Neural cell (in vitro differentiated cells): ENCODE measurements at regions not wholly inside any gene's neighbourhood (a gene's known extent, or its start where the extent isn't known, plus 50 kb on each side); places are given as distances from the start of the nearest gene placed in this dataset.

ENCODE experiments used
- H2AFZ ChIP-seq: fragments of 200-600, 300-800 bp; sonication (generic), shearing (Covaris generic); 2 replicates; pipeline ENCODE4 v1.6.0; 2014; ENCODE audit warnings: low read depth, mild to moderate bottlenecking, antibody characterized with exemption, low read length, moderate library complexity
- H3F3A ChIP-seq: fragments of 200-600 bp; shearing (Covaris generic); 2 replicates; pipeline ENCODE4 v1.6.1; 2016; ENCODE audit warnings: mild to moderate bottlenecking, moderate library complexity, mixed read lengths, antibody characterized with exemption, low read length; ENCODE audit not compliant: insufficient read depth, poor library complexity, severe bottlenecking
- H3K27ac ChIP-seq: fragments of 200-600, 300-800 bp; sonication (generic), shearing (Covaris generic); 2 replicates; pipeline ENCODE4 v1.5.1; 2014; ENCODE audit warnings: mild to moderate bottlenecking, low read length, moderate library complexity
- H3K27me3 ChIP-seq: fragments of 300-800, 200-600 bp; sonication (generic), shearing (Covaris generic); 2 replicates; pipeline ENCODE4 v1.6.0; 2014; ENCODE audit warnings: mild to moderate bottlenecking, low read depth, low read length, moderate library complexity; ENCODE audit not compliant: insufficient read depth
- H3K36me3 ChIP-seq: fragments of 300-800, 200-600 bp; sonication (generic), shearing (Covaris generic); 2 replicates; pipeline ENCODE4 v1.5.1; 2014; ENCODE audit warnings: mild to moderate bottlenecking, antibody characterized with exemption, low read length, moderate library complexity; ENCODE audit not compliant: insufficient read depth
- H3K4me2 ChIP-seq: fragments of 300-800, 200-600 bp; sonication (generic), shearing (Covaris generic); 2 replicates; pipeline ENCODE4 v1.6.0; 2014; ENCODE audit warnings: mild to moderate bottlenecking, low read length
- H3K4me3 ChIP-seq: fragments of 300-800, 200-600 bp; sonication (generic), shearing (Covaris generic); 2 replicates; pipeline ENCODE4 v1.5.1; 2014; ENCODE audit warnings: mild to moderate bottlenecking, low read length, moderate library complexity
- H3K79me2 ChIP-seq: fragments of 200-600 bp; shearing (Covaris generic); replicated peaks from 2 replicates; pipeline ENCODE4 v1.6.0; 2014; ENCODE audit warnings: mild to moderate bottlenecking, low read length, moderate library complexity; ENCODE audit not compliant: insufficient read depth
- H3K9ac ChIP-seq: fragments of 300-800, 200-600 bp; sonication (generic), shearing (Covaris generic); 2 replicates; pipeline ENCODE4 v1.6.1; 2016; ENCODE audit warnings: mild to moderate bottlenecking, low read length, mixed read lengths
- H3K9me2 ChIP-seq: fragments of 200-600 bp; shearing (Covaris generic); 2 replicates; pipeline ENCODE4 v1.6.1; 2016; ENCODE audit warnings: mild to moderate bottlenecking, low read length, mixed read lengths; ENCODE audit not compliant: insufficient read depth
- H3K9me3 ChIP-seq: fragments of 200-600, 300-800 bp; sonication (generic), shearing (Covaris generic); 2 replicates; pipeline ENCODE4 v1.6.1; 2016; ENCODE audit warnings: mild to moderate bottlenecking, mixed run types, low read length, moderate library complexity, mixed read lengths
- H4K20me1 ChIP-seq: fragments of 200-600 bp; shearing (Covaris generic); 2 replicates; pipeline ENCODE4 v1.6.1; 2016; ENCODE audit warnings: mild to moderate bottlenecking, mixed run types; ENCODE audit not compliant: insufficient read depth
- EP300 ChIP-seq: fragments of 450-650 bp; conservative IDR thresholded peaks from 2 replicates; pipeline ENCODE4 v1.6.1; 2014; ENCODE audit warnings: antibody characterized with exemption, mild to moderate bottlenecking, moderate library complexity; ENCODE audit not compliant: poor library complexity, severe bottlenecking
- EZH2 ChIP-seq: fragments of 200-600, 300-800 bp; shearing (Covaris generic), sonication (generic); IDR thresholded peaks from 2 replicates; pipeline ENCODE4 v1.6.1; 2014; ENCODE audit warnings: antibody characterized with exemption, low read length, borderline replicate concordance, mild to moderate bottlenecking; ENCODE audit not compliant: insufficient read depth, poor library complexity, severe bottlenecking
- MXI1 ChIP-seq: fragments of 450-650 bp; conservative IDR thresholded peaks from 2 replicates; pipeline ENCODE4 v1.6.1; 2014; ENCODE audit warnings: antibody characterized with exemption, mild to moderate bottlenecking; ENCODE audit not compliant: poor library complexity, severe bottlenecking
- POLR2AphosphoS5 ChIP-seq: IDR thresholded peaks from 2 replicates; pipeline ENCODE4 v1.6.1; 2012
- RAD21 ChIP-seq: fragments of 450-650 bp; conservative IDR thresholded peaks from 2 replicates; pipeline ENCODE4 v1.6.1; 2014; ENCODE audit warnings: antibody characterized with exemption, mild to moderate bottlenecking, moderate library complexity
- REST ChIP-seq: IDR thresholded peaks from 2 replicates; pipeline ENCODE4 v1.6.1; 2012; ENCODE audit warnings: borderline replicate concordance
- SMC3 ChIP-seq: fragments of 450-650 bp; conservative IDR thresholded peaks from 2 replicates; pipeline ENCODE4 v1.6.1; 2014; ENCODE audit warnings: antibody characterized with exemption, mild to moderate bottlenecking, moderate library complexity; ENCODE audit not compliant: poor library complexity
- TAF1 ChIP-seq: IDR thresholded peaks from 2 replicates; pipeline ENCODE4 v1.6.1; 2012; ENCODE audit warnings: low read depth
- TF ChIP-seq, protein P1 (sequence below): fragments of 450-650 bp; IDR thresholded peaks from 2 replicates; pipeline ENCODE4 v1.5.1; 2014; ENCODE audit warnings: antibody characterized with exemption, mild to moderate bottlenecking, moderate library complexity; ENCODE audit not compliant: poor library complexity, severe bottlenecking

DNA sequence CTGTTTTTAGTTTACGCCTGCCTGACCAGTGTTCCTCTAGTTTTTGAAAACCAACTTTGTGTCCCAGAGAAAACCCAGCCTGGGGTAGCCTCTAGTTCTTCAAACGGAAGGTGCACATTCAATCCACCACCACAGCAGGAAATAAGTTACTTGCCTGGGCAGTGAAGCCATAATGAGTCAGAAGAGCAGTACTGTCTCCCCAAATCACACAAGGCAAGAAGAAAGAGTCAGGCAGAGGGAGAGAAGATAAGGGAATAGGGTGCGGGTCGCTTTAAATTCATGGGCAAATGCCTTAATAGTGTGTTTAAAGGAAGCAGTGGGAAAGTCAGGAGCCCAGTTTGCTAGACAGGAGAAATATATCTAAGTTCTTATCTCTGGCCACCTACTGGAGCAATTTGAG is 333.8 kb upstream of the GRIA3 start:
- Histone ChIP-seq H3K4me3 (no peak overlapping the region), H4K20me1 (no peaks in the 10 kb centered on the region), H3K27ac (no peak overlapping the region), H3K9me3 (no peaks in the 10 kb centered on the region), H3K27me3 (no peaks in the 10 kb centered on the region), H2AFZ (no peak overlapping the region), H3K4me2 (no peak overlapping the region), H3K9ac (no peak overlapping the region), H3F3A (no peaks in the 10 kb centered on the region), H3K79me2 (no peaks in the 10 kb centered on the region), H3K9me2 (no peaks in the 10 kb centered on the region), H3K36me3 (no peaks in the 10 kb centered on the region)
- TF ChIP-seq, protein P1, sequence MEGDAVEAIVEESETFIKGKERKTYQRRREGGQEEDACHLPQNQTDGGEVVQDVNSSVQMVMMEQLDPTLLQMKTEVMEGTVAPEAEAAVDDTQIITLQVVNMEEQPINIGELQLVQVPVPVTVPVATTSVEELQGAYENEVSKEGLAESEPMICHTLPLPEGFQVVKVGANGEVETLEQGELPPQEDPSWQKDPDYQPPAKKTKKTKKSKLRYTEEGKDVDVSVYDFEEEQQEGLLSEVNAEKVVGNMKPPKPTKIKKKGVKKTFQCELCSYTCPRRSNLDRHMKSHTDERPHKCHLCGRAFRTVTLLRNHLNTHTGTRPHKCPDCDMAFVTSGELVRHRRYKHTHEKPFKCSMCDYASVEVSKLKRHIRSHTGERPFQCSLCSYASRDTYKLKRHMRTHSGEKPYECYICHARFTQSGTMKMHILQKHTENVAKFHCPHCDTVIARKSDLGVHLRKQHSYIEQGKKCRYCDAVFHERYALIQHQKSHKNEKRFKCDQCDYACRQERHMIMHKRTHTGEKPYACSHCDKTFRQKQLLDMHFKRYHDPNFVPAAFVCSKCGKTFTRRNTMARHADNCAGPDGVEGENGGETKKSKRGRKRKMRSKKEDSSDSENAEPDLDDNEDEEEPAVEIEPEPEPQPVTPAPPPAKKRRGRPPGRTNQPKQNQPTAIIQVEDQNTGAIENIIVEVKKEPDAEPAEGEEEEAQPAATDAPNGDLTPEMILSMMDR: no peak
- TF ChIP-seq MXI1: no peak
- TF ChIP-seq EP300: no peak
- TF ChIP-seq POLR2AphosphoS5: no peak
- TF ChIP-seq EZH2: no peak
- TF ChIP-seq RAD21: no peak
- no peak for TF ChIP-seq SMC3
- no peak for TF ChIP-seq TAF1
- no peak for TF ChIP-seq REST

- no peaks in the 10 kb centered on the region for H3K9me3 ChIP-seq
- no peaks in the 10 kb centered on the region for H3K27me3 ChIP-seq
- H3K9me2 ChIP-seq: no peaks in the 10 kb centered on the region
- H3K79me2 ChIP-seq: no peaks in the 10 kb centered on the region
- H2AFZ ChIP-seq: no peak overlapping the region
- no peak overlapping the region for H3K4me3 ChIP-seq
- H3K27ac ChIP-seq: no peak overlapping the region
- no peaks in the 10 kb centered on the region for H3F3A ChIP-seq
- TF ChIP-seq RAD21 (no peak), SMC3 (no peak), EZH2 (no peak), REST (no peak), POLR2AphosphoS5 (no peak), MXI1 (no peak), TAF1 (no peak), EP300 (no peak)
- TF ChIP-seq, protein P1: no peak
- H3K36me3 ChIP-seq: no peaks in the 10 kb centered on the region
- H3K9ac ChIP-seq: no peak overlapping the region
- H4K20me1 ChIP-seq: no peaks in the 10 kb centered on the region
- H3K4me2 ChIP-seq: no peak overlapping the region
Measured at GRCh38 chrX:122856205-122856604, 327.9 kb upstream of the GRIA3 start.
